Esophagus squamous epithelium (tissue), 5 donors: ENCODE measurements at regions not wholly inside any gene's neighbourhood (a gene's known extent, or its start where the extent isn't known, plus 50 kb on each side); places are given as distances from the start of the nearest gene placed in this dataset.

Experiments
- DNase-seq: peaks from one replicate; lab custom pipeline; 2025; lab: John Stamatoyannopoulos, UW
- H3K27ac ChIP-seq, 4 donors: fragments of 200-600 bp; sonication (generic); one replicate each; pipeline ENCODE4 v1.5.1; 2016 to 2019; ENCODE audit warnings: mild to moderate bottlenecking in 1 of 4
- H3K27me3 ChIP-seq, 4 donors: fragments of 200-600 bp; sonication (generic); 1 replicate in 3 of 4; 2 replicates in 1 of 4; pipeline versions ENCODE4 v1.5.1 to v1.6.0; 2017 to 2021; ENCODE audit warnings: antibody characterized with exemption in 1 of 4
- H3K36me3 ChIP-seq, 3 donors: fragments of 200-600 bp; sonication (generic); one replicate each; pipeline ENCODE4 v1.5.1; 2016 to 2019
- H3K4me1 ChIP-seq, 3 donors: fragments of 200-600 bp; sonication (generic); one replicate each; pipeline ENCODE4 v1.5.1; 2017 to 2019
- H3K4me3 ChIP-seq, 4 donors: fragments of 200-600 bp; sonication (generic); 1 replicate in 3 of 4; 2 replicates in 1 of 4; pipeline ENCODE4 v1.5.1; 2016 to 2019; ENCODE audit warnings: mild to moderate bottlenecking in 2 of 4, moderate library complexity in 1 of 4
- H3K9me3 ChIP-seq, 3 donors: fragments of 200-600 bp; sonication (generic); one replicate each; pipeline ENCODE4 v1.5.1; 2016 to 2019
- CTCF ChIP-seq, 6 experiments: fragments of 450-650 bp in 4 of 6; fragments of 200-600 bp in 2 of 6; sonication (generic) in 2 of 6; IDR thresholded peaks; one replicate each; pipeline ENCODE4 v1.5.1; 2016 to 2019; ENCODE audit warnings: antibody characterized with exemption in 6 of 6, mild to moderate bottlenecking in 4 of 6, moderate library complexity in 4 of 6
- POLR2A ChIP-seq, 4 donors: fragments of 450-650 bp; IDR thresholded peaks; one replicate each; pipeline ENCODE4 v1.6.1; 2017; ENCODE audit warnings: antibody characterized with exemption in 4 of 4, mild to moderate bottlenecking in 4 of 4, moderate library complexity in 3 of 4
- WGBS, 2 donors: methylation state at CpG; one replicate each; pipeline ENCODE4 v1.1.5; 2018; 5-methylcytosine and 5-hydroxymethylcytosine counted together
- intact Hi-C: fragments of 100-400 bp; cut with DNase I; formaldehyde crosslinking; loops from one replicate; pipeline ENCODE4 v1.15.0; 2022
- donor health status: DM: yes; HTN: yes; CAD: no.

- TF ChIP-seq POLR2A (IDR thresholded peaks at IDR 0.05) (no peak), CTCF (IDR thresholded peaks at IDR 0.05) (no peak)
- no peak for DNase-seq
- H3K4me1 ChIP-seq: peaks cover 0 to 14% (median 0%) of the 10 kb centered on the region in 3 donors
- H3K4me3 ChIP-seq: no peak overlapping the region
- 80 to 100% methylated on average over 1 of the region's 1 CpG for WGBS, 2 donors
- H3K9me3 ChIP-seq: no peaks in the 10 kb centered on the region
- no peaks in the 10 kb centered on the region for H3K27me3 ChIP-seq
- H3K36me3 ChIP-seq: no peaks in the 10 kb centered on the region
- intact Hi-C loops: no loop called here
- no peak overlapping the region for H3K27ac ChIP-seq
Measured at GRCh38 chr9:636931-637591, 204.4 kb upstream of the DMRT1 start.

- H3K27me3 ChIP-seq: no peaks in the 10 kb centered on the region
- H3K36me3 ChIP-seq: no peaks in the 10 kb centered on the region
- H3K9me3 ChIP-seq: no peaks in the 10 kb centered on the region
- TF ChIP-seq POLR2A (IDR thresholded peaks at IDR 0.05): no peak
- TF ChIP-seq CTCF (IDR thresholded peaks at IDR 0.05): no peak
- H3K27ac ChIP-seq: no peak overlapping the region
- H3K4me3 ChIP-seq: no peak overlapping the region
- H3K4me1 ChIP-seq: peaks cover 0 to 25% (median 0%) of the 10 kb centered on the region in 3 donors
- no peak for DNase-seq
- WGBS, 2 donors: 76 to 80% methylated on average over 3 of the region's 3 CpGs
- intact Hi-C loops: no loop called here
Measured at GRCh38 chr9:638152-638551, 203.3 kb upstream of the DMRT1 start.

GRCh38 chr9:642014-642413, 199.5 kb upstream of the DMRT1 start:
- no peak for TF ChIP-seq CTCF (IDR thresholded peaks at IDR 0.05)
- no peak for TF ChIP-seq POLR2A (IDR thresholded peaks at IDR 0.05)
- Histone ChIP-seq H3K9me3 (no peaks in the 10 kb centered on the region), H3K27ac (peak overlapping the region in 3 of 4 donors; percentile 46 to 62 (median 49)), H3K36me3 (no peaks in the 10 kb centered on the region), H3K27me3 (no peaks in the 10 kb centered on the region), H3K4me3 (no peak overlapping the region), H3K4me1 (peaks cover 0 to 25% (median 0%) of the 10 kb centered on the region in 3 donors)
- DNase-seq: no peak
- WGBS, 2 donors: 25 to 29% methylated on average over 6 of the region's 6 CpGs
- intact Hi-C loops: no loop called here

GRCh38 chr9:643966-644365, 197.5 kb upstream of the DMRT1 start:
- TF ChIP-seq POLR2A (IDR thresholded peaks at IDR 0.05) (no peak), CTCF (IDR thresholded peaks at IDR 0.05) (no peak)
- 82 to 96% methylated on average over 3 to 5 of the region's 5 CpGs for WGBS, 2 donors

GRCh38 chr9:647522-647921, 194.0 kb upstream of the DMRT1 start:
- Histone ChIP-seq H3K9me3 (no peaks in the 10 kb centered on the region), H3K4me1 (peaks cover 14 to 44% (median 18%) of the 10 kb centered on the region in 3 donors), H3K36me3 (no peaks in the 10 kb centered on the region), H3K27me3 (no peaks in the 10 kb centered on the region), H3K4me3 (no peak overlapping the region), H3K27ac (no peak overlapping the region)
- WGBS, 2 donors: 88 to 92% methylated on average over 4 of the region's 4 CpGs
- intact Hi-C loops: no loop called here
- no peak for DNase-seq
- TF ChIP-seq CTCF (IDR thresholded peaks at IDR 0.05) (no peak), POLR2A (IDR thresholded peaks at IDR 0.05) (no peak)

More at GRCh38 chr9:643966-644365, 197.5 kb upstream of the DMRT1 start:
- no peaks in the 10 kb centered on the region for H3K9me3 ChIP-seq
- H3K27me3 ChIP-seq: no peaks in the 10 kb centered on the region
- DNase-seq: no peak
- no peaks in the 10 kb centered on the region for H3K36me3 ChIP-seq
- intact Hi-C loops: no loop called here
- H3K4me3 ChIP-seq: no peak overlapping the region
- peaks cover 0 to 30% (median 3%) of the 10 kb centered on the region in 3 donors for H3K4me1 ChIP-seq
- no peak overlapping the region for H3K27ac ChIP-seq
